Activated CD4-positive, alpha-beta memory T cell treated with anti-CD3 and anti-CD28 coated beads, Interleukin-2, amount 10 ng/mL, durations not matched to agents 7 days and 5 days (primary cell): ENCODE measurements at regions not wholly inside any gene's neighbourhood (a gene's known extent, or its start where the extent isn't known, plus 50 kb on each side); places are given as distances from the start of the nearest gene placed in this dataset.

Source experiments
- CTCF ChIA-PET: fragments of 350-600 bp; sonication (Branson Sonifier 250); formaldehyde crosslinking; loops from one replicate; lab custom pipeline; 2021; ENCODE audit warnings: antibody characterized with exemption, inconsistent platforms; lab: Charles Lee
- POLR2A ChIA-PET: fragments of 350-600 bp; sonication (Branson Sonifier 250); formaldehyde crosslinking; loops from one replicate; lab custom pipeline; 2021; ENCODE audit warnings: antibody characterized with exemption; lab: Charles Lee
- DNase-seq: peaks from one replicate; pipeline ENCODE4 v3.0.0-alpha.2; 2020
- H3K27ac Mint-ChIP-seq: one replicate; pipeline ENCODE4 v1.8.0; 2021; ENCODE audit warnings: mild to moderate bottlenecking, mixed read lengths
- H3K27me3 Mint-ChIP-seq: one replicate; pipeline ENCODE4 v1.8.0; 2021; ENCODE audit warnings: mixed read lengths
- H3K36me3 Mint-ChIP-seq: one replicate; pipeline ENCODE4 v1.8.0; 2021; ENCODE audit warnings: low read depth, mixed read lengths
- H3K4me1 Mint-ChIP-seq: one replicate; pipeline ENCODE4 v1.8.0; 2021; ENCODE audit warnings: mixed read lengths
- H3K4me3 Mint-ChIP-seq: one replicate; pipeline ENCODE4 v1.8.0; 2021; ENCODE audit warnings: mild to moderate bottlenecking, mixed read lengths
- H3K9me3 Mint-ChIP-seq: one replicate; pipeline ENCODE4 v1.8.0; 2021; ENCODE audit warnings: mixed read lengths

- no peaks in the 10 kb centered on the region for H3K4me1 Mint-ChIP-seq
- no peak for DNase-seq
- CTCF ChIA-PET = no interaction called here
- no peaks in the 10 kb centered on the region for H3K9me3 Mint-ChIP-seq
- H3K36me3 Mint-ChIP-seq = no peaks in the 10 kb centered on the region
- no peak overlapping the region for H3K4me3 Mint-ChIP-seq
- H3K27me3 Mint-ChIP-seq = peaks cover 5% of the 10 kb centered on the region
- H3K27ac Mint-ChIP-seq = no peak overlapping the region
- POLR2A ChIA-PET = no interaction called here
Observed at GRCh38 chr18:41814651-41815050, 140.4 kb upstream of the PIK3C3 start.

GRCh38 chr18:41809652-41810051, 145.4 kb upstream of the PIK3C3 start:
- Mint-ChIP-seq H3K9me3 (no peaks in the 10 kb centered on the region), H3K36me3 (no peaks in the 10 kb centered on the region), H3K4me3 (no peak overlapping the region), H3K27me3 (peaks cover 4% of the 10 kb centered on the region), H3K27ac (no peak overlapping the region), H3K4me1 (no peaks in the 10 kb centered on the region)
- POLR2A ChIA-PET = no interaction called here
- CTCF ChIA-PET = no interaction called here
- DNase-seq = no peak

- no peak overlapping the region for H3K27ac Mint-ChIP-seq
- no peak for DNase-seq
- ChIA-PET POLR2A (no interaction called here), CTCF (no interaction called here)
- no peaks in the 10 kb centered on the region for H3K4me1 Mint-ChIP-seq
- no peaks in the 10 kb centered on the region for H3K9me3 Mint-ChIP-seq
- H3K36me3 Mint-ChIP-seq = no peaks in the 10 kb centered on the region
- no peak overlapping the region for H3K4me3 Mint-ChIP-seq
- H3K27me3 Mint-ChIP-seq = peaks cover 4% of the 10 kb centered on the region
Observed at GRCh38 chr18:41805341-41805740, 149.7 kb upstream of the PIK3C3 start.

- Mint-ChIP-seq H3K27me3 (no peaks in the 10 kb centered on the region), H3K4me3 (no peak overlapping the region), H3K9me3 (no peaks in the 10 kb centered on the region), H3K4me1 (no peaks in the 10 kb centered on the region), H3K27ac (no peak overlapping the region), H3K36me3 (no peaks in the 10 kb centered on the region)
- ChIA-PET CTCF (no interaction called here), POLR2A (no interaction called here)
- DNase-seq = no peak
Observed at GRCh38 chr18:41798879-41799278, 156.2 kb upstream of the PIK3C3 start.

- Mint-ChIP-seq H3K36me3 (no peaks in the 10 kb centered on the region), H3K27ac (no peak overlapping the region), H3K4me3 (no peak overlapping the region), H3K27me3 (no peaks in the 10 kb centered on the region), H3K4me1 (no peaks in the 10 kb centered on the region), H3K9me3 (no peaks in the 10 kb centered on the region)
- CTCF ChIA-PET = no interaction called here
- POLR2A ChIA-PET = no interaction called here
- no peak for DNase-seq
Observed at GRCh38 chr18:41790687-41791086, 164.3 kb upstream of the PIK3C3 start.

- POLR2A ChIA-PET = no interaction called here
- H3K4me3 Mint-ChIP-seq = no peak overlapping the region
- no peak for DNase-seq
- CTCF ChIA-PET = no interaction called here
- no peaks in the 10 kb centered on the region for H3K9me3 Mint-ChIP-seq
- no peaks in the 10 kb centered on the region for H3K27me3 Mint-ChIP-seq
- H3K36me3 Mint-ChIP-seq = no peaks in the 10 kb centered on the region
- no peak overlapping the region for H3K27ac Mint-ChIP-seq
- no peaks in the 10 kb centered on the region for H3K4me1 Mint-ChIP-seq
Observed at GRCh38 chr18:41789001-41789400, 166.0 kb upstream of the PIK3C3 start.

- ChIA-PET POLR2A (no interaction called here), CTCF (no interaction called here)
- Mint-ChIP-seq H3K27me3 (no peaks in the 10 kb centered on the region), H3K36me3 (no peaks in the 10 kb centered on the region), H3K4me1 (no peaks in the 10 kb centered on the region), H3K27ac (no peak overlapping the region), H3K9me3 (no peaks in the 10 kb centered on the region), H3K4me3 (no peak overlapping the region)
- DNase-seq = no peak
Observed at GRCh38 chr18:41783879-41784278, 171.2 kb upstream of the PIK3C3 start.

- Mint-ChIP-seq H3K4me3 (no peak overlapping the region), H3K27ac (no peak overlapping the region), H3K27me3 (no peaks in the 10 kb centered on the region), H3K4me1 (no peaks in the 10 kb centered on the region), H3K9me3 (no peaks in the 10 kb centered on the region), H3K36me3 (no peaks in the 10 kb centered on the region)
- CTCF ChIA-PET = no interaction called here
- DNase-seq = no peak
- POLR2A ChIA-PET = no interaction called here
Observed at GRCh38 chr18:41783065-41783818, 171.8 kb upstream of the PIK3C3 start.

- CTCF ChIA-PET = no interaction called here
- POLR2A ChIA-PET = no interaction called here
- Mint-ChIP-seq H3K36me3 (no peaks in the 10 kb centered on the region), H3K4me3 (no peak overlapping the region), H3K27ac (no peak overlapping the region), H3K9me3 (no peaks in the 10 kb centered on the region), H3K27me3 (no peaks in the 10 kb centered on the region), H3K4me1 (no peaks in the 10 kb centered on the region)
- no peak for DNase-seq
Observed at GRCh38 chr18:41771973-41772372, 183.1 kb upstream of the PIK3C3 start.

- no peaks in the 10 kb centered on the region for H3K4me1 Mint-ChIP-seq
- DNase-seq = no peak
- no peaks in the 10 kb centered on the region for H3K36me3 Mint-ChIP-seq
- POLR2A ChIA-PET = no interaction called here
- no peaks in the 10 kb centered on the region for H3K27me3 Mint-ChIP-seq
- no peak overlapping the region for H3K27ac Mint-ChIP-seq
- H3K4me3 Mint-ChIP-seq = no peak overlapping the region
- H3K9me3 Mint-ChIP-seq = no peaks in the 10 kb centered on the region
- CTCF ChIA-PET = no interaction called here
Observed at GRCh38 chr18:41769265-41769664, 185.8 kb upstream of the PIK3C3 start.

- Mint-ChIP-seq H3K27ac (no peak overlapping the region), H3K36me3 (no peaks in the 10 kb centered on the region), H3K9me3 (no peaks in the 10 kb centered on the region), H3K4me3 (no peak overlapping the region), H3K4me1 (no peaks in the 10 kb centered on the region), H3K27me3 (no peaks in the 10 kb centered on the region)
- no peak for DNase-seq
- ChIA-PET CTCF (no interaction called here), POLR2A (no interaction called here)
Observed at GRCh38 chr18:41768467-41768866, 186.6 kb upstream of the PIK3C3 start.

GRCh38 chr18:41767960-41768359, 187.1 kb upstream of the PIK3C3 start:
- POLR2A ChIA-PET = no interaction called here
- Mint-ChIP-seq H3K27me3 (no peaks in the 10 kb centered on the region), H3K4me1 (no peaks in the 10 kb centered on the region)

GRCh38 chr18:41765460-41765859, 189.6 kb upstream of the PIK3C3 start:
- no peaks in the 10 kb centered on the region for H3K36me3 Mint-ChIP-seq
- no peak overlapping the region for H3K27ac Mint-ChIP-seq
- POLR2A ChIA-PET = no interaction called here
- H3K27me3 Mint-ChIP-seq = no peaks in the 10 kb centered on the region
- no peaks in the 10 kb centered on the region for H3K9me3 Mint-ChIP-seq
- DNase-seq = no peak
- no peak overlapping the region for H3K4me3 Mint-ChIP-seq
- no peaks in the 10 kb centered on the region for H3K4me1 Mint-ChIP-seq
- CTCF ChIA-PET = no interaction called here

More at GRCh38 chr18:41767960-41768359, 187.1 kb upstream of the PIK3C3 start:
- no peaks in the 10 kb centered on the region for H3K9me3 Mint-ChIP-seq
- H3K36me3 Mint-ChIP-seq = no peaks in the 10 kb centered on the region
- H3K4me3 Mint-ChIP-seq = no peak overlapping the region
- CTCF ChIA-PET = no interaction called here
- DNase-seq = no peak
- H3K27ac Mint-ChIP-seq = no peak overlapping the region

GRCh38 chr18:41763361-41763760, 191.7 kb upstream of the PIK3C3 start:
- no peaks in the 10 kb centered on the region for H3K27me3 Mint-ChIP-seq
- H3K4me1 Mint-ChIP-seq = no peaks in the 10 kb centered on the region
- H3K9me3 Mint-ChIP-seq = no peaks in the 10 kb centered on the region
- no peak for DNase-seq
- no peak overlapping the region for H3K27ac Mint-ChIP-seq
- no peaks in the 10 kb centered on the region for H3K36me3 Mint-ChIP-seq
- no peak overlapping the region for H3K4me3 Mint-ChIP-seq
- POLR2A ChIA-PET = no interaction called here
- CTCF ChIA-PET = no interaction called here
